GM23248 (cell line): ENCODE measurements at regions not wholly inside any gene's neighbourhood (a gene's known extent, or its start where the extent isn't known, plus 50 kb on each side); places are given as distances from the start of the nearest gene placed in this dataset.

Source experiments
- EZH2 ChIP-seq: fragments of 200-600 bp; sonication (generic); IDR thresholded peaks from 2 replicates; pipeline ENCODE4 v1.6.1; 2018; ENCODE audit warnings: antibody characterized with exemption, mild to moderate bottlenecking; ENCODE audit not compliant: insufficient read depth, poor library complexity, severe bottlenecking
- EZH2phosphoT487 ChIP-seq: fragments of 200-600 bp; sonication (generic); IDR thresholded peaks from 2 replicates; pipeline ENCODE4 v1.6.1; 2018; ENCODE audit warnings: antibody characterized with exemption, moderate library complexity, mild to moderate bottlenecking, low read depth; ENCODE audit not compliant: insufficient read depth

GRCh38 chr11:30800904-30801303 lies 214.8 kb upstream of the MPPED2 start:
- TF ChIP-seq EZH2phosphoT487 (no peak), EZH2 (no peak)
